DND-41 (cell line): ENCODE measurements at regions not wholly inside any gene's neighbourhood (a gene's known extent, or its start where the extent isn't known, plus 50 kb on each side); places are given as distances from the start of the nearest gene placed in this dataset.

Experiments used
- ATAC-seq: fragments of 200-7000 bp; cut with Tn5 transposase; 3 replicates; pipeline ENCODE4 v1.9.1; 2021; ENCODE audit warnings: low read depth; ENCODE audit not compliant: insufficient read depth
- DNase-seq: peaks from one replicate; pipeline ENCODE4 v3.0.0-alpha.2; 2020
- H2AFZ ChIP-seq: 2 replicates; pipeline ENCODE4 v1.6.0; 2012; ENCODE audit warnings: low read depth, low read length
- H3K27ac ChIP-seq: 2 replicates; pipeline ENCODE4 v1.5.1; 2012; ENCODE audit warnings: low read length, inconsistent platforms
- H3K27me3 ChIP-seq: fragments of 200-600 bp; sonication (generic); 2 replicates; pipeline ENCODE4 v1.6.0; 2012; ENCODE audit warnings: low read length, mild to moderate bottlenecking, inconsistent platforms; ENCODE audit not compliant: insufficient read depth, poor library complexity
- H3K36me3 ChIP-seq: 2 replicates; pipeline ENCODE4 v1.5.1; 2012; ENCODE audit warnings: low read length, inconsistent platforms; ENCODE audit not compliant: insufficient read depth
- H3K4me1 ChIP-seq: 2 replicates; pipeline ENCODE4 v1.5.1; 2012; ENCODE audit warnings: mild to moderate bottlenecking, low read length; ENCODE audit not compliant: insufficient read depth
- H3K4me2 ChIP-seq: 2 replicates; pipeline ENCODE4 v1.6.0; 2012; ENCODE audit warnings: mild to moderate bottlenecking, moderate library complexity, low read length, inconsistent platforms; ENCODE audit not compliant: insufficient read depth
- H3K4me3 ChIP-seq, 2 experiments: fragments of 200-600 bp in 1 of 2; shearing (Covaris generic) in 1 of 2; 2 replicates each; pipeline ENCODE4 v1.5.1; 2012 to 2016; ENCODE audit warnings: inconsistent platforms in 2 of 2, low read length in 2 of 2, mild to moderate bottlenecking in 2 of 2, low read depth in 1 of 2, moderate library complexity in 1 of 2
- H3K79me2 ChIP-seq: 2 replicates; pipeline ENCODE4 v1.6.0; 2012; ENCODE audit warnings: low read length, inconsistent platforms; ENCODE audit not compliant: insufficient read depth
- H3K9ac ChIP-seq: 2 replicates; pipeline ENCODE4 v1.6.0; 2012; ENCODE audit warnings: low read depth, mild to moderate bottlenecking, inconsistent platforms, low read length, moderate library complexity
- H3K9me3 ChIP-seq: 2 replicates; pipeline ENCODE4 v1.5.1; 2012; ENCODE audit warnings: low read length, moderate library complexity, mild to moderate bottlenecking, inconsistent platforms; ENCODE audit not compliant: insufficient read depth, severe bottlenecking
- H4K20me1 ChIP-seq: 2 replicates; pipeline ENCODE4 v1.6.0; 2012; ENCODE audit warnings: low read length; ENCODE audit not compliant: insufficient read depth
- EZH2 ChIP-seq: IDR thresholded peaks from 3 replicates; pipeline ENCODE4 v1.6.1; 2012; ENCODE audit warnings: borderline replicate concordance, low read depth, mild to moderate bottlenecking, moderate library complexity, low read length, inconsistent platforms; ENCODE audit not compliant: severe bottlenecking
- TF ChIP-seq, protein P1 (sequence below): IDR thresholded peaks from 2 replicates; pipeline ENCODE4 v1.5.1; 2012; ENCODE audit warnings: borderline replicate concordance, low read length, moderate library complexity, mild to moderate bottlenecking; ENCODE audit not compliant: poor library complexity, severe bottlenecking; ENCODE audit errors: extremely low read depth

DNA sequence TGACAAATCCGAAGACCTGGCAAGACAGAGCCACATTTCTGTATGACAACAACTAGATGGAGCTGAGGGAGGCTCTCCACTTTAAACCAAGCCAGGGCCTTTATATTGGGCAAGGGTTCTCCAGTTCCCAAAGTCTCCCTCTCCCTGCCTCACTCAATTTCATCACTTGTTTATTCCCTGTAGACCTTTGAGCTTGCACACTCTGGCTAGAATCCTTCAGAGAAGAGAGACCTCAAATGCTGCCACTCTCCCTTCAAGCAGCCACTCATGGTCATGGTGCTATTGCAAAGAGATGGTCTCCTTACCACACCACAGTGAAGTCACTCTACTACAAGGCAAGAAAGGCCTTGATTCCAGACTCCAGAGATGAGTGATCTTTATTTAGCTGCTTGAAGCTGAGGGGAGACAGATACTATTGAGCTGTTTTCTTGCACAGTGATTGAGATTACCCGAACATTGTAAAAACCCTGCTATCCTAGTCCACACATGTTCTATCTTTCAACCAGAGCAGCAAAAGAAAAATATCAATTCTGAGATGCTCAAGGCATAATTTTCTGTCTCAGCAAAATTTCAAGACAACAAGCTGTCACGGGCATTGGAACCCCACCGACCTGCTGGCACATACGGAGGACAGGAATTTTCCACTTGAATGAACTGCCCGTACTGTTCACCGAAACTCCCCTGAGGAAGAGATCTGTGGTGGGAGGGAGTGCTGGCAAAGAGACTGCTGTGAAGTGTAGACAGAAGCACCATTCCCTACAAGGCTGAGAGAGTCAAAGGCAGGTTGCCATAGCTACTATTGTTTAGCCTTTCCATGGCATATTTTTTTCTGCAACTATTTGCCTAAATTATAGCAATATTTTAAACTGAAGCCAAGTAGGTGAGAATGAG is 81.1 kb downstream of the CDO1 start:
- Histone ChIP-seq H3K9ac (no peak overlapping the region), H3K4me2 (no peak overlapping the region)
- no peak for DNase-seq

DNA sequence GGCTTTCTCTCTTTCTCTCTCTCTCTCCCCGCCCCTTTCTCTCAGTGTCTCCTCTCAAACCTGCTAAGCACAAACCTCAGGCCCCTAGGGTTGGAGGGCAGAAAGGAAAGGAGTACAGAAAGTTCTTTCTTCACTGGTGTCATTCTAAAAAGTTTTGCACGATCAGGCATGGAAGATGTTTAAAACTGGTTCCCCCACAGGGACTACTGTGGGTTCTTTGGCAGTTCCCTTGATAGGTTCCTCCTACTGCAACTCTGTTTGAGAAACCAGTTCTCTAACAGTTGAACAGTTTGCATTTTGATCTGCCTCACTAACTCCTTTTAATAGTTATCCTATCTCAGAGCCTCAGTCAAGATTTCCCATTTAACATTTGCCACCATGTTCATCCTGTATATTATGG is 82.9 kb downstream of the CDO1 start:
- DNase-seq (no peak), ATAC-seq (no peak)
- Histone ChIP-seq H3K4me1 (no peaks in the 10 kb centered on the region), H2AFZ (no peak overlapping the region), H4K20me1 (no peaks in the 10 kb centered on the region), H3K4me3 (no peak overlapping the region), H3K4me2 (no peak overlapping the region), H3K36me3 (no peaks in the 10 kb centered on the region), H3K9me3 (no peaks in the 10 kb centered on the region), H3K9ac (no peak overlapping the region), H3K27ac (no peak overlapping the region), H3K27me3 (peaks cover 5% of the 10 kb centered on the region), H3K79me2 (no peaks in the 10 kb centered on the region)
- TF ChIP-seq EZH2: no peak
- TF ChIP-seq, protein P1, sequence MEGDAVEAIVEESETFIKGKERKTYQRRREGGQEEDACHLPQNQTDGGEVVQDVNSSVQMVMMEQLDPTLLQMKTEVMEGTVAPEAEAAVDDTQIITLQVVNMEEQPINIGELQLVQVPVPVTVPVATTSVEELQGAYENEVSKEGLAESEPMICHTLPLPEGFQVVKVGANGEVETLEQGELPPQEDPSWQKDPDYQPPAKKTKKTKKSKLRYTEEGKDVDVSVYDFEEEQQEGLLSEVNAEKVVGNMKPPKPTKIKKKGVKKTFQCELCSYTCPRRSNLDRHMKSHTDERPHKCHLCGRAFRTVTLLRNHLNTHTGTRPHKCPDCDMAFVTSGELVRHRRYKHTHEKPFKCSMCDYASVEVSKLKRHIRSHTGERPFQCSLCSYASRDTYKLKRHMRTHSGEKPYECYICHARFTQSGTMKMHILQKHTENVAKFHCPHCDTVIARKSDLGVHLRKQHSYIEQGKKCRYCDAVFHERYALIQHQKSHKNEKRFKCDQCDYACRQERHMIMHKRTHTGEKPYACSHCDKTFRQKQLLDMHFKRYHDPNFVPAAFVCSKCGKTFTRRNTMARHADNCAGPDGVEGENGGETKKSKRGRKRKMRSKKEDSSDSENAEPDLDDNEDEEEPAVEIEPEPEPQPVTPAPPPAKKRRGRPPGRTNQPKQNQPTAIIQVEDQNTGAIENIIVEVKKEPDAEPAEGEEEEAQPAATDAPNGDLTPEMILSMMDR: no peak

More for the DNA sequence above, 81.1 kb downstream of the CDO1 start:
- Histone ChIP-seq H3K79me2 (no peaks in the 10 kb centered on the region), H3K27me3 (peaks cover 5% of the 10 kb centered on the region), H4K20me1 (no peaks in the 10 kb centered on the region), H3K36me3 (no peaks in the 10 kb centered on the region), H3K4me3 (no peak overlapping the region), H2AFZ (no peak overlapping the region), H3K9me3 (no peaks in the 10 kb centered on the region), H3K27ac (no peak overlapping the region), H3K4me1 (no peaks in the 10 kb centered on the region)
- no peak for TF ChIP-seq EZH2
- TF ChIP-seq, protein P1: no peak
- no peak for ATAC-seq

DNA sequence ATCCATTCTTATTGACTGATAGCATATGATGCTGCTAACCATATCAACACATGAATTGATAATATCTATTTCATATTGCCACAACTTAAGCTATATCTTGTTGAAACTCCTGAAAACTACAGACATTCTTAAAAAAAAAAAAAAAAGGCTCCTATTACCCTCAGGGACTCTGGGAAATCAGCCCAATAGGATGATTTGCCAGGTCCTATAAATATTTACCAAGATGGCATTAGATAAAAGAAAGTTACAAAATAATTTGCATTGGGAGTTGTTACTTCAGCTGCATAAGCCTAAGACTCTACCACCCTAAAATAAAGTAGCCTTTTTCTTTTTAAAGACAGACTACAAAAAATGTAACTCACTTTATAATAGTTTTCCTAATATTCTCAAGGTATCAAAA is 84.4 kb downstream of the CDO1 start:
- no peak for ATAC-seq
- Histone ChIP-seq H3K36me3 (no peaks in the 10 kb centered on the region), H3K9me3 (no peaks in the 10 kb centered on the region), H3K4me3 (no peak overlapping the region), H3K4me1 (no peaks in the 10 kb centered on the region), H3K27ac (no peak overlapping the region), H4K20me1 (no peaks in the 10 kb centered on the region), H3K79me2 (no peaks in the 10 kb centered on the region), H3K27me3 (peaks cover 5% of the 10 kb centered on the region), H3K4me2 (no peak overlapping the region), H3K9ac (no peak overlapping the region), H2AFZ (no peak overlapping the region)
- DNase-seq: no peak
- TF ChIP-seq, protein P1: no peak
- TF ChIP-seq EZH2: no peak
